ENCODE measurements at regions not wholly inside any gene's neighbourhood (a gene's known extent, or its start where the extent isn't known, plus 50 kb on each side); places are given as distances from the start of the nearest gene placed in this dataset.

- DNase-seq, result no peak
Observed at GRCh38 chr7:18202315-18203045, 174.8 kb upstream of the PRPS1L1 start.

GRCh38 chr7:18206331-18206730 lies 178.7 kb upstream of the PRPS1L1 start:
- no peak for DNase-seq

GRCh38 chr7:18208921-18209320 lies 181.3 kb upstream of the PRPS1L1 start:
- no peak for DNase-seq

- no peak for DNase-seq
Observed at GRCh38 chr7:18210377-18210776, 182.7 kb upstream of the PRPS1L1 start.

- DNase-seq, result no peak
Observed at GRCh38 chr7:18210788-18211187, 183.1 kb upstream of the PRPS1L1 start.

GRCh38 chr7:18212308-18212707 lies 184.7 kb upstream of the PRPS1L1 start:
- DNase-seq, result no peak

GRCh38 chr7:18212758-18213157 lies 185.1 kb upstream of the PRPS1L1 start:
- DNase-seq, result no peak

- no peak for DNase-seq
Observed at GRCh38 chr7:18213652-18214051, 186.0 kb upstream of the PRPS1L1 start.

GRCh38 chr7:18216270-18216669 lies 188.6 kb upstream of the PRPS1L1 start:
- DNase-seq, result no peak

GRCh38 chr7:18221377-18222293 lies 194.0 kb upstream of the PRPS1L1 start:
- no peak for DNase-seq

- no peak for DNase-seq
Observed at GRCh38 chr7:18222636-18223035, 195.0 kb upstream of the PRPS1L1 start.

GRCh38 chr7:18224138-18224537 lies 196.5 kb upstream of the PRPS1L1 start:
- no peak for DNase-seq

- no peak for DNase-seq
Observed at GRCh38 chr7:18225067-18225466, 197.4 kb upstream of the PRPS1L1 start.

- DNase-seq, result no peak
Observed at GRCh38 chr7:18226598-18226997, 199.0 kb upstream of the PRPS1L1 start.

- DNase-seq, result no peak
Observed at GRCh38 chr7:18228686-18229085, 201.0 kb upstream of the PRPS1L1 start.

- DNase-seq, result no peak
Observed at GRCh38 chr7:18230271-18230670, 202.6 kb upstream of the PRPS1L1 start.

GRCh38 chr7:18231854-18232253 lies 204.2 kb upstream of the PRPS1L1 start:
- no peak for DNase-seq

- no peak for DNase-seq
Observed at GRCh38 chr7:18234519-18234918, 206.9 kb upstream of the PRPS1L1 start.

GRCh38 chr7:18235819-18236218 lies 208.2 kb upstream of the PRPS1L1 start:
- DNase-seq, result no peak

- DNase-seq, result no peak
Observed at GRCh38 chr7:18239212-18239611, 211.6 kb upstream of the PRPS1L1 start.

- no peak for DNase-seq
Observed at GRCh38 chr7:18241543-18242231, 214.0 kb upstream of the PRPS1L1 start.

GRCh38 chr7:18243731-18244130 lies 216.1 kb upstream of the PRPS1L1 start:
- DNase-seq, result no peak

- no peak for DNase-seq
Observed at GRCh38 chr7:18250133-18250532, 222.5 kb upstream of the PRPS1L1 start.

GRCh38 chr7:18257711-18258110 lies 230.1 kb upstream of the PRPS1L1 start:
- no peak for DNase-seq

All from NCI-H2107 (cell line).